ENCODE measurements at regions not wholly inside any gene's neighbourhood (a gene's known extent, or its start where the extent isn't known, plus 50 kb on each side); places are given as distances from the start of the nearest gene placed in this dataset.

DNA sequence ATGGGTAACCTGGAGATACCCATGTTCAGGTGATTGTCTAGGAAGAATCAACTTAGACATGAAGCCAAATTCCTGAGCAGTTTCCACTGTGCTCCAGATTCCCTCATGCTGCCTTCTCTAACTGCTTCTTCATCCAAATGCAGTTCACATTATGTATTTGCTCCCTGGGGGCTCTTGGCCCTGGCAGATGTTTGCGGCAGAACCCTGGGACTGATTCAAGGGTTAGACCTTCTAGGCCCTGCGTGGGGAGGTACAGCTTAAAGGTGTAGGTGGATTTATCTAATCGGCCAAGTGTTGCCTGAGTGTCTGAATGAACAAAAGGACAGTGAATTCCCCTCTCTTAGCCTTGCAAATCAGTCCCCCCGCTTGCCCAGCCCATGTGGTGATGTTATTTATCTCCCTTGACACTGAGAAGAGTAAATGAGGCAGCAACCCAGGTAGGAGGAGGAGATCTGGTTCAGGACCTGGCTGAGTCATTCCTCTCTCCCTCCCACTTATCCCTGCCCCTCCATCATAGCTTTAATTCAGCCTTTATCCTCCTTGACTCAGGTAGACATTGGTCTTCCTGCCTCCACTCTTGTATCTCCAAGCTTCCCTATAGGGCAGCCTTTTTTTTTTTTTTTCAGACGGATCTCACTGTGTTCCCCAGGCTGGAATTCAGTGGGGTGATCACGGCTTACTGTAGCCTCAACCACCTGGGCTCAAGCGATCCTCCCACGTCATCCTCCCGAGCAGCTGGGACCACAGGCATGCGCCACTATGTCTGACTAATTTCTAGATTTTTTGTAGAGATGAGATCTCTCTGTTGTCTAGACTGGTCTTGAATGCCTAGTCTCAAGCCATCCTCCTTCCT, 54.8 kb downstream of the MAGEF1 start:
- no peak for FAIRE-seq

GRCh38 chr3:184656458-184656828, 55.4 kb downstream of the MAGEF1 start:
- no peak overlapping the region for H3K27ac ChIP-seq (ENCODE audit: low read depth, low read length)
- no peak overlapping the region for H3K4me3 Mint-ChIP-seq (ENCODE audit: unreplicated experiment)
- TF ChIP-seq, protein P1, sequence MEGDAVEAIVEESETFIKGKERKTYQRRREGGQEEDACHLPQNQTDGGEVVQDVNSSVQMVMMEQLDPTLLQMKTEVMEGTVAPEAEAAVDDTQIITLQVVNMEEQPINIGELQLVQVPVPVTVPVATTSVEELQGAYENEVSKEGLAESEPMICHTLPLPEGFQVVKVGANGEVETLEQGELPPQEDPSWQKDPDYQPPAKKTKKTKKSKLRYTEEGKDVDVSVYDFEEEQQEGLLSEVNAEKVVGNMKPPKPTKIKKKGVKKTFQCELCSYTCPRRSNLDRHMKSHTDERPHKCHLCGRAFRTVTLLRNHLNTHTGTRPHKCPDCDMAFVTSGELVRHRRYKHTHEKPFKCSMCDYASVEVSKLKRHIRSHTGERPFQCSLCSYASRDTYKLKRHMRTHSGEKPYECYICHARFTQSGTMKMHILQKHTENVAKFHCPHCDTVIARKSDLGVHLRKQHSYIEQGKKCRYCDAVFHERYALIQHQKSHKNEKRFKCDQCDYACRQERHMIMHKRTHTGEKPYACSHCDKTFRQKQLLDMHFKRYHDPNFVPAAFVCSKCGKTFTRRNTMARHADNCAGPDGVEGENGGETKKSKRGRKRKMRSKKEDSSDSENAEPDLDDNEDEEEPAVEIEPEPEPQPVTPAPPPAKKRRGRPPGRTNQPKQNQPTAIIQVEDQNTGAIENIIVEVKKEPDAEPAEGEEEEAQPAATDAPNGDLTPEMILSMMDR (IDR thresholded peaks at IDR 0.05; ENCODE audit: insufficient read depth, low read depth, low read length), result no peak
- no peak for TF ChIP-seq EZH2 (IDR thresholded peaks at IDR 0.05; ENCODE audit: insufficient read depth, low read length)
- no peaks in the 10 kb centered on the region for H3K27me3 ChIP-seq (ENCODE audit: insufficient read depth, low read length)
- FAIRE-seq, result no peak
- H3K27me3 Mint-ChIP-seq (ENCODE audit: low read depth, unreplicated experiment), result no peaks in the 10 kb centered on the region
- H3K9me3 Mint-ChIP-seq (ENCODE audit: unreplicated experiment), result peaks cover 1% of the 10 kb centered on the region
- no peaks in the 10 kb centered on the region for H3K36me3 Mint-ChIP-seq (ENCODE audit: low read depth, unreplicated experiment)
- H3K4me3 ChIP-seq (ENCODE audit: insufficient read depth, low read depth, low read length), result no peak overlapping the region
- no peak overlapping the region for H3K9ac ChIP-seq (ENCODE audit: low read length)
- no peaks in the 10 kb centered on the region for H4K20me1 ChIP-seq (ENCODE audit: insufficient read depth, low read length)
- no peaks in the 10 kb centered on the region for H3K79me2 ChIP-seq (ENCODE audit: insufficient read depth, low read length)
- no peak overlapping the region for H2AFZ ChIP-seq (ENCODE audit: low read depth, low read length)
- no peaks in the 10 kb centered on the region for H3K36me3 ChIP-seq (ENCODE audit: insufficient read depth, low read length)
- H3K4me1 Mint-ChIP-seq (ENCODE audit: low read depth, unreplicated experiment), result peaks cover 46% of the 10 kb centered on the region
- no peak overlapping the region for H3K4me2 ChIP-seq (ENCODE audit: low read length)
- no peaks in the 10 kb centered on the region for H3K9me3 ChIP-seq (ENCODE audit: insufficient read depth, low read depth, low read length)
- peaks cover 18% of the 10 kb centered on the region for H3K4me1 ChIP-seq (ENCODE audit: insufficient read depth, low read length)
- DNase-seq (ENCODE audit: low read depth), result peak; percentile 26
- peak overlapping the region; percentile 97 for H3K27ac Mint-ChIP-seq (ENCODE audit: unreplicated experiment)

More for the DNA sequence above, 54.8 kb downstream of the MAGEF1 start:
- Histone ChIP-seq H3K79me2 (ENCODE audit: insufficient read depth, low read length) (no peaks in the 10 kb centered on the region), H3K9ac (ENCODE audit: low read length) (no peak overlapping the region), H3K4me2 (ENCODE audit: low read length) (peak overlapping the region; percentile 29), H3K4me1 (ENCODE audit: insufficient read depth, low read length) (peaks cover 18% of the 10 kb centered on the region), H3K36me3 (ENCODE audit: insufficient read depth, low read length) (no peaks in the 10 kb centered on the region), H3K27me3 (ENCODE audit: insufficient read depth, low read length) (no peaks in the 10 kb centered on the region), H4K20me1 (ENCODE audit: insufficient read depth, low read length) (no peaks in the 10 kb centered on the region), H2AFZ (ENCODE audit: low read depth, low read length) (no peak overlapping the region), H3K9me3 (ENCODE audit: insufficient read depth, low read depth, low read length) (no peaks in the 10 kb centered on the region), H3K4me3 (ENCODE audit: insufficient read depth, low read depth, low read length) (no peak overlapping the region), H3K27ac (ENCODE audit: low read depth, low read length) (no peak overlapping the region)
- Mint-ChIP-seq H3K27me3 (ENCODE audit: low read depth, unreplicated experiment) (no peaks in the 10 kb centered on the region), H3K9me3 (ENCODE audit: unreplicated experiment) (peaks cover 1% of the 10 kb centered on the region), H3K4me3 (ENCODE audit: unreplicated experiment) (no peak overlapping the region), H3K36me3 (ENCODE audit: low read depth, unreplicated experiment) (no peaks in the 10 kb centered on the region), H3K4me1 (ENCODE audit: low read depth, unreplicated experiment) (peaks cover 41% of the 10 kb centered on the region), H3K27ac (ENCODE audit: unreplicated experiment) (peak overlapping the region; percentile 97)
- DNase-seq (ENCODE audit: low read depth), result peak; percentile 96
- no peak for TF ChIP-seq EZH2 (IDR thresholded peaks at IDR 0.05; ENCODE audit: insufficient read depth, low read length)
- TF ChIP-seq, protein P1 (IDR thresholded peaks at IDR 0.05; ENCODE audit: insufficient read depth, low read depth, low read length), result no peak

- no peak overlapping the region for H3K9ac ChIP-seq (ENCODE audit: low read length)
- H3K4me1 ChIP-seq (ENCODE audit: insufficient read depth, low read length), result peaks cover 18% of the 10 kb centered on the region
- no peaks in the 10 kb centered on the region for H3K36me3 Mint-ChIP-seq (ENCODE audit: low read depth, unreplicated experiment)
- no peak overlapping the region for H2AFZ ChIP-seq (ENCODE audit: low read depth, low read length)
- no peak overlapping the region for H3K4me2 ChIP-seq (ENCODE audit: low read length)
- no peaks in the 10 kb centered on the region for H3K9me3 Mint-ChIP-seq (ENCODE audit: unreplicated experiment)
- peak overlapping the region; percentile 79 for H3K27ac Mint-ChIP-seq (ENCODE audit: unreplicated experiment)
- H3K36me3 ChIP-seq (ENCODE audit: insufficient read depth, low read length), result no peaks in the 10 kb centered on the region
- H3K9me3 ChIP-seq (ENCODE audit: insufficient read depth, low read depth, low read length), result no peaks in the 10 kb centered on the region
- peaks cover 4% of the 10 kb centered on the region for H3K27me3 Mint-ChIP-seq (ENCODE audit: low read depth, unreplicated experiment)
- DNase-seq (ENCODE audit: low read depth) (no peak), FAIRE-seq (no peak)
- peaks cover 46% of the 10 kb centered on the region for H3K4me1 Mint-ChIP-seq (ENCODE audit: low read depth, unreplicated experiment)
- no peak overlapping the region for H3K27ac ChIP-seq (ENCODE audit: low read depth, low read length)
- H3K4me3 ChIP-seq (ENCODE audit: insufficient read depth, low read depth, low read length), result no peak overlapping the region
- H3K4me3 Mint-ChIP-seq (ENCODE audit: unreplicated experiment), result no peak overlapping the region
- no peak for TF ChIP-seq EZH2 (IDR thresholded peaks at IDR 0.05; ENCODE audit: insufficient read depth, low read length)
- TF ChIP-seq, protein P1 (IDR thresholded peaks at IDR 0.05; ENCODE audit: insufficient read depth, low read depth, low read length), result no peak
- no peaks in the 10 kb centered on the region for H3K27me3 ChIP-seq (ENCODE audit: insufficient read depth, low read length)
- H4K20me1 ChIP-seq (ENCODE audit: insufficient read depth, low read length), result no peaks in the 10 kb centered on the region
- no peaks in the 10 kb centered on the region for H3K79me2 ChIP-seq (ENCODE audit: insufficient read depth, low read length)
Measured at GRCh38 chr3:184655597-184655996, 56.3 kb downstream of the MAGEF1 start.
